ENCODE measurements at regions not wholly inside any gene's neighbourhood (a gene's known extent, or its start where the extent isn't known, plus 50 kb on each side); places are given as distances from the start of the nearest gene placed in this dataset.
"Not testable (repeated sequence)": the region's sequence is repeated elsewhere in the genome, so short reads cannot be mapped to it uniquely, and the experiment has no call there.

DNA sequence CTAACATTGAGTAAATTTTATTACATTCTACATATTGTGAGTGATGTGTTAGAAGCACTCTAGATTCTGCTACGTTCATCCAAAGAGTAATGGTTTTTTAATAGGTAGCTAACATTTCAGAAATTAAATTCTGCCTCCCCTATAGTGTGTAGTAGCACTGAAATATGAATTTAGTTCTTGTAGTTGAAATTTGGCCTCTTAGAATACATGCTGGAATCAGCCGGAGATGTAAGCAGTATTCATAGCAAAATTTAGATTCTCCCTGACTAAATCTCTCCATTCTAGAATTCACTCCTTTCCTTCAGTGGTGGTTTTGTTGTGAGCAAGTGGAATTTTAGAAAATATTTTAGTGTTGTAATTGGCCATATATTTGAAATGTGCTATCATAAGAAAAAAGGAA is 799.9 kb upstream of the CDH10 start:
- Histone ChIP-seq H3K27ac (no peak overlapping the region), H3K27me3 (no peaks in the 10 kb centered on the region), H3K36me3 (no peaks in the 10 kb centered on the region), H3K4me1 (no peaks in the 10 kb centered on the region), H3K9me3 (no peaks in the 10 kb centered on the region), H3K4me3 (no peak overlapping the region)
- intact Hi-C loops (cut with DNase I; ENCODE audit: low total_unique reads): no loop called here
- DNase-seq: no peak
- WGBS, 5 donors: 52 to 66% (median 62%) methylated on average over 2 of the region's 2 CpGs
- TF ChIP-seq EP300 (IDR thresholded peaks at IDR 0.05) (no peak), POLR2A (IDR thresholded peaks at IDR 0.05) (no peak), CTCF (IDR thresholded peaks at IDR 0.05) (no peak), POLR2AphosphoS5 (IDR thresholded peaks at IDR 0.05) (no peak)

DNA sequence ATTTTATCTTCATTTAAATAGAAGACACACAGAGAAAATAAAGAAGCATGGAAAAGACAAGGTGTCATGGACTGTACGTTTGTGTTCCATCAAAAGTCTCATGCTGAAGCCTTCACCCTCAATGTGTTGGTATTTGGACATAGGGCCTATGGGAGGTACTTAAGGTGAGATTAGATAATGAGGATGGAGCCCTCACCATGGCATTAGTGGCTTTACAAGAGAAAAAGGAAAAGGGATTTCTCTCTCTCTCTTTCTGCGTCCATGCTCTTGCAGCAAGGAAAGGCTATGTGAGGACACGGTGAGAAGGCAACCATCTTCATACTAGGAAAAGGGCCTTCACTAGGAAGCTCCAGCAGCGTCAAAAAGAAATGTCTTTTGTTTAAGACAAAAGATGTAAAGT is 797.0 kb upstream of the CDH10 start:
- Histone ChIP-seq H3K27me3 (no peaks in the 10 kb centered on the region), H3K9me3 (no peaks in the 10 kb centered on the region), H3K36me3 (no peaks in the 10 kb centered on the region), H3K4me1 (no peaks in the 10 kb centered on the region), H3K27ac (no peak overlapping the region), H3K4me3 (no peak overlapping the region)
- no peak for DNase-seq
- TF ChIP-seq POLR2A (IDR thresholded peaks at IDR 0.05) (no peak), EP300 (IDR thresholded peaks at IDR 0.05) (no peak), POLR2AphosphoS5 (IDR thresholded peaks at IDR 0.05) (no peak), CTCF (IDR thresholded peaks at IDR 0.05) (no peak)
- intact Hi-C loops (cut with DNase I; ENCODE audit: low total_unique reads): no loop called here
- WGBS, 5 donors: 57 to 70% (median 64%) methylated on average over 4 of the region's 4 CpGs

GRCh38 chr5:25439025-25439424 is 794.2 kb upstream of the CDH10 start:
- no peak for DNase-seq
- Histone ChIP-seq H3K27me3 (no peaks in the 10 kb centered on the region), H3K4me1 (no peaks in the 10 kb centered on the region), H3K27ac (no peak overlapping the region), H3K9me3 (no peaks in the 10 kb centered on the region), H3K36me3 (no peaks in the 10 kb centered on the region), H3K4me3 (no peak overlapping the region)
- intact Hi-C loops (cut with DNase I; ENCODE audit: low total_unique reads): no loop called here
- 68 to 83% (median 74%) methylated on average over 5 of the region's 5 CpGs for WGBS, 5 donors
- TF ChIP-seq POLR2A (IDR thresholded peaks at IDR 0.05) (no peak), POLR2AphosphoS5 (IDR thresholded peaks at IDR 0.05) (no peak), EP300 (IDR thresholded peaks at IDR 0.05) (no peak), CTCF (IDR thresholded peaks at IDR 0.05) (no peak)

GRCh38 chr5:25438375-25438774 is 793.6 kb upstream of the CDH10 start:
- H3K9me3 ChIP-seq; H3K4me3 ChIP-seq; H3K4me1 ChIP-seq; H3K36me3 ChIP-seq; intact Hi-C loops (cut with DNase I; ENCODE audit: low total_unique reads); H3K27ac ChIP-seq; H3K27me3 ChIP-seq; DNase-seq: not testable (repeated sequence)
- 89 to 95% (median 92%) methylated on average over 6 of the region's 6 CpGs for WGBS, 5 donors

DNA sequence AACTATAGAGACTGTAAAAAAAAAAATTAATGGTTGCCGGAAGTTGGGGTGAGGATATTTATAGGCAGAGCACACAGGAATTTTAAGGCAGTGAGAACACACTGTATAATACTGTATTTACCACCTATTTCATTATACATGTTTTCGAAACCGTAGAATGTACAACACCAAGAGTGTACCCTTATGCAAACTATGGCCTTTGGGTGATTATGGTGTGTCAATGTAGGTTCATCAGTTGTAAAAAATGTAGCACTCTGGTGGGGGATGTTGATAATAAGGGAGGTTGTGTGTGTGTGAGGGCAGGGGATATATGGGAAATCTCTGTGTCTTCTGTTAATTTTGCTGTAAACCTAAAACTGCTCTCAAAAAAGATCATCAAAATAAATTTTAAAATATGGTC is 791.7 kb upstream of the CDH10 start:
- WGBS, 5 donors: 89 to 97% (median 95%) methylated on average over 3 of the region's 3 CpGs

More for the DNA sequence above, 791.7 kb upstream of the CDH10 start:
- H3K36me3 ChIP-seq: no peaks in the 10 kb centered on the region
- intact Hi-C loops (cut with DNase I; ENCODE audit: low total_unique reads): no loop called here
- H3K27ac ChIP-seq: no peak overlapping the region
- no peaks in the 10 kb centered on the region for H3K4me1 ChIP-seq
- TF ChIP-seq EP300 (IDR thresholded peaks at IDR 0.05) (no peak), POLR2A (IDR thresholded peaks at IDR 0.05) (no peak), CTCF (IDR thresholded peaks at IDR 0.05) (no peak), POLR2AphosphoS5 (IDR thresholded peaks at IDR 0.05) (no peak)
- no peaks in the 10 kb centered on the region for H3K9me3 ChIP-seq
- H3K4me3 ChIP-seq: no peak overlapping the region
- no peaks in the 10 kb centered on the region for H3K27me3 ChIP-seq
- no peak for DNase-seq
